Renal cortical epithelial cell (primary cell): ENCODE measurements at regions not wholly inside any gene's neighbourhood (a gene's known extent, or its start where the extent isn't known, plus 50 kb on each side); places are given as distances from the start of the nearest gene placed in this dataset.
"Not testable (repeated sequence)": the region's sequence is repeated elsewhere in the genome, so short reads cannot be mapped to it uniquely, and the experiment has no call there.

Experiments used
- DNase-seq: peaks from one replicate; pipeline ENCODE4 v3.0.0-alpha.2; 2011; ENCODE audit warnings: low read depth

DNA sequence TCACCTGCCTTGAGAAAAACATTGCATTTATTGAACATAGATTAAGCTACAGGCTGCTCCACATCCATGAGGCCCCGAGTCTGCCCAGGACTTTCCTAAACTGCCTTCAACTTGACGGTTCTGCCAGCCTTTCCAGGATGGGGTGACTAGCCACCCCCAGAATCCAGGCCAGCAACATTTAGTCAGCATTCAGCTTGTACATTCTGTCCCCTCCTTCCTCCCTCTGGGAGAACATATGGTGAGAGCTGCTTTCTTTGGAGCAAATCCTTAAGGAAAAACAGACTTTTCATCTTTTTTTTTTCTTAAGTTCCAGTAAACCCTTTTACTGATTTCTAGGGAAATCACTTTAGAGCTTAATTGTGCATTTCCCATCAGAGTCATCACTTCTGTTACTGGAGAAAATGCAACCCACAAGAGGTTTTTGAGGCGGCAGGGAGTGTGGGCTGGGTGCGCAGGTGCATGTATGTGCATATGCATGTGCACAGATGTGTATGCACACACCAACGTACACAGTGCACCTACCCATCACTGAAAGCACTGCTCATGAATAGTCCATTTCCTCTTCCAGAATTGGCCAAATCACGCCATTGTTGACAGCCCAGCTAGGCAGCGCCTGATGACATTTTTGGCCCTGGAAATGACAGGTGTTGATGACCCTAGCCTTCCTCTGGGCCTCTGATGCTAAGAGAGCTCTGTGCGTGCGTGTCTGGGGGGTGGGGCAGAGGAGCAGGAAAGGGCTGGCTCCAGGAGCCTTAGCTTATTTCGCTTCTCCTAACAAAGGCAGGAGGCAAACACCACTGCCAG is 145.6 kb downstream of the HSD17B3 start:
- no peak for DNase-seq

DNA sequence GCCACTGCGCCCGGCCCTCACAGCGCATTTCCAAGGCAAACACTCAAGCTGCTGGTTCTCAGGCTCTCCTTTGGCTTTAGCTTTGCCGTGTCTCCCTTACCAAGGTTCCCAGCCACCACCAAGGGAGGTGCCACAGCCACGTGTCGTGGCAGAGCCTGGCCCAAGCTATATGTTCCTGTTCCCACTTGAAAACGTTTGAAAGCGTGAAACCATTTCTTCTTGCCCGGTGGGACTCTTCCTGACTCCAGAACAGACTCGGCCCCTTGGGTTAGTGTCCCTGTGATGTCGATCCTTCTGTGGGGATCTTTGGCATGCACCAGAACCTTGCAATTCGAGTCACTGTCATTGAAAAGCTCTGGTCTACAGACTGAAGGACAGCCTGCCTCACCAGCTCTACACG is 147.9 kb downstream of the HSD17B3 start:
- no peak for DNase-seq

DNA sequence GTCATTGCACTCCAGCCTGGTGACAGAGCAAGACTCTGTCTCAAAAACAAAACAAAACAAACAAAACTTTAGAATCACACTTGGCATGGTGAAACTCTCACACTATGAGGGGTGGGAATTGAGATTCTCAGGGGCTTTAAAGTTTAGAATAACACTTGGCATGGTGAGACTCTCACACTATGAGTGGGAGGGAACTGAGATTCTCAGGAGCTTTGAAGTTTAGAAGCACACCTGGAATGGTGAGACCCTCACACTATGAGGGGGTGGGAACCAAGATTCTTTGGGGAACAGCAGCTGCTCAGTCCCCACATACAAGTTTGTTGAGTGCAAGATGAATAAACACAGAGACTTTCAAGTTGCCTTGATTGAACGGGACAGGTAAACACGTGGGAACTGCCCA is 149.4 kb downstream of the HSD17B3 start:
- no peak for DNase-seq

DNA sequence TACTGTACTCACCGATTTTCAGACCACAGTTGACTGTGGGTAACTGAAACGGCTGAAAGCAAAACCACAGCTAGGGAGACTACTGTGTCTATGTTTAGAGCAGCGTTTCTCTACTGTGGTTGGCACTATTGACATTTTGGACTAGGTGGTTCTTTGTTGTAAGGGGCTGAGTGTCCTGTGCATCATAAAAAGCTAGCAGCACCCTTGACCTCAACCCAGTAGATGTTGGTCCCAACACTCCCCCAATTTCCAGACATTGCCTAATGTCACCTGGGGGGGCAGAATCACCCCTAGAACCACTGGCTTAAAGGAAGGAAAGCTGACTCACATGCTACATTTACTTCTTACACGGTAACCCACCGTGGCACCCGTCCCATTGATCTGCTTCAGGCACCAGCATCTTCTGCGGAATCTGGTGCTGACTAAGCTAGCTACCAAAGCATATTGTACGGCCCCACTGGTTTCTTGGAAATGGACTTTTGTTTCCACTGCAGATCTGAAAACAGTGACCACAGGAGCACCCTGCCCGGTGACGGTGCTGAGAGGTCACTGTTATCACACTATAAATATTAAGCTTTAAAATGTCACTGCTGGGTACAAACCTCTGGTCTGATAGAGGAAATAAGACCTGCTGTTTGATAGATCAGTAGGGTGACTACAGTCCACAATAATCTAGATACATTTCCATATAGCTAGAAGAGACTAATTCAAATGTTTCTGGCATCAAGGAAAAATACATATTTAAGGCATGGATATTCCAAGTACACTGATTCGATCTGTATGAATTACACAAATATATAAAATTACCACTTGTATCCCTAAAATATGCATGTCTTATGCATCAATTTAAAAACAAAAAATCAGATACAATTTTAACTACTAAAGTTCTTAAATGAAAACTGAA is 151.4 kb downstream of the HSD17B3 start:
- no peak for DNase-seq

DNA sequence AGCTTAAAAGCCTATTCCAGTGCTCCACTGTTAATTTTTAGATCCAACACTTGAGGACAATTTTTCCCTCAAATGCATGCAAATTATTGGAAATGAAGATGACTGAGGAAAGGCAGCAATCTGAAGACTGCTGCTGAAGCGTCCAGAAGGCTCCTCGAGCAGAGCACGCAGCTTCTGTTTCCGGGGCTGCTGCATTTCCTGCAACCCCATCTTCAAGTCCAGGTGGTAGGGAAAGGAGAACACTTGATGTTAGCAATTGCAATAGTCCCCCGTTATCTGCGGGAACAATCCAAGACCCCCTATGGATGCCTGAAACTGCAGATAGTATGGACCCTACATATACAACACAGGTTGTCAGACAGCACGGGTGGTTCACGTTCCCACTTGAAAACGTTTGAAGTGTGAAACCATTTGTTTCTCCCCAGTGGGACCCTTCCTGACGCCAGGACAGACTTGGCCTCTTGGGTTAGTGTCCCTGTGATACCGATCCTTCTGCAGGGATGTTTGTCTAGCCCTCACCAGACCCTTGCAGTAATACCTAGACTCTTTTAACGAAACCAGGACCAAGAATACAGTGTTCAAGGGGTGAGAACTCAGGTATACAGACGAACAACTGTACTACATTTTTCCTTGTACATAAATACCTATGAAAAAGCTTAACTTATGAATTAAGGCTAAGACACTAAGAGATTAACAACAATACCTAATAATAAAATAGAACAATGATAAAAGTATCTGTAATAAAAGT is 152.3 kb downstream of the HSD17B3 start:
- no peak for DNase-seq

DNA sequence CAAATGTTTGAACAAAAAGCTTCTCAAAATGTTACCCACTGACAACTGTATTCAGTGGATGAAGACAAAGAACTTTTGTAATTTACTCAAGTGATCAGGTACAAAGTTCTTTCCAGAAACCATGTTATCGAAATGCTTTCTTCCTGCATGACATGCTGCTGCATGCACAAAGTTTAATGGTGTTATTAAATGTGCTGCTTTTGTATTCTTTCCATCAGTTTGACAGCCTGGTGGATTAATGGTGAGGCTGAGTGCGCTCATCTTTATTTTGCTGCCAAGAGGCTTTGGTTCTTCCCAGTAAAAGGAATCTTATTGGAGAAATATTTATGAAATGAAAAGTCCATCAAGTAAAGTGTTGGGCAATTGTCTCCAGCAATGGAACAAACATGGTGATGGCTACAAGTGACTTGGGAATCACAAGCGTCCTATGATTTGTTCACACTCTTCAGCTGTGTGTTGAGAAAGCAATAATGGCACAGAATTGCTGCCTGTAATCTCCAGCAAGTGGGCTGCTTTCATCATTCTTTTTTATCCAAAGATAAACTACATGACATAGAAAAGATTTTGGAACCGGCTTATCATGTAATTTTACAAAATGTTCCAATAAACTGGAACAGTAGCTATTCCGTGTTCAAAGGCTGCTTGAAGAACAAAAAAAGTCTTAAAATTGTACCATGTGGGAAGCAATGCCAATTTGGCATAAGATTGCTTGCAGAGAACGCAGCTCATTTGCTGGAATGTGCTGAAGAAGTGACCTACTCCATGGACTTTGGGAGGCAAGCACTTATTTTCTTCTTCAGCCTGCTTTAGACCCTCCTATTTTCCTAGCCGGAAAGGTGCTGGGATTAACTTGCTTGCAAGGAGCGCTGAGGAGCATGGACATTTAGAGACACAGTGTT is 153.1 kb downstream of the HSD17B3 start:
- no peak for DNase-seq

DNA sequence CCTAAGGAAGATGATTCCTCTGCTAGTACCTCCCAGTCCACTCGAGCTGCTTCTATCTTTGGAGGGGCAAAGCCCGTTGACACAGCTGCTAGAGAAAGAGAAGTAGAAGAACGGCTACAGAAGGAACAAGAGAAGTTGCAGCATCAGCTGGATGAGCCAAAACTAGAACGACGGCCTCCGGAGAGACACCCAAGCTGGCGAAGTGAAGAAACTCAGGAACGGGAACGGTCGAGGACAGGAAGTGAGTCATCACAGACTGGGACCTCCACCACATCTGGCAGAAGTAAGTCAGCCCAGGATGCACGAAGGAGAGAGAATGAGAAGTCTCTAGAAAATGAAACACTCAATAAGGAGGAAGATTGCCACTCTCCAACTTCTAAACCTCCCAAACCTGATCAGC is 154.9 kb downstream of the HSD17B3 start:
- not testable (repeated sequence) for DNase-seq

DNA sequence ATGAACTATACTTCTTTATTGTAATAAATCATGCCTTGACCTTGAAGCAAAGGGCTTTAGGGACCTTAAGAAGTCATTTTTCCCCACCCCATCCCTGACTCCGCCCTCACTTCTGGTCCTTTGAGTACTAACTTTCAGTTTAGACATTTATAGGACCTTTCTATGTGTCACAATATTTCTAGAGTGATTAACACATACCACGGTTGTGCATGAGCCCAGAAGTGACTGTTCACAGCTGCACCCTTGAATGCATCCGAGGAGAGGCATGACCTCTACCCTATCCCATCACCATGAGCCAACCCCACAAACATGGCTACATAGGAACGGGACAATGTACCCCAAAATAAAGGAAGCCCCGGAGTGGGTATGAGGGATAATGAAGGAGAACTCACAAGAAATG is 160.3 kb downstream of the HSD17B3 start:
- DNase-seq, result peak; percentile 18

DNA sequence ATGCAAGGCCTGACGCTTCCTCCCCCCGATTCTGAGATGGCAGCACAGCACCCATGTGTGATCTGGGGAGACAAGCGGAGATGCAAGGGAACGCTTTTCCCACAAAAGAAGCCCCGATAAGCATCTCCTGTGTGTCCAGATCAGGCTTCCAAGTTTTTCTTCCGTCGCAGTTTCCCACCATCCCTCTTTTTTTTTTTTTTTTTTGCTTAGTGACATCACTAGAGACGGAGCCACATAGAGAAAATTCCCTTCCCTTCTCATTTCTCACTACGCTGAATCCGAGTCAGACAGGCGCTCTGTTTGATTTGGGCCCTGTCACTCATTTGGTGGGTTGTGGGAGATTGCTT is 160.9 kb downstream of the HSD17B3 start:
- no peak for DNase-seq

DNA sequence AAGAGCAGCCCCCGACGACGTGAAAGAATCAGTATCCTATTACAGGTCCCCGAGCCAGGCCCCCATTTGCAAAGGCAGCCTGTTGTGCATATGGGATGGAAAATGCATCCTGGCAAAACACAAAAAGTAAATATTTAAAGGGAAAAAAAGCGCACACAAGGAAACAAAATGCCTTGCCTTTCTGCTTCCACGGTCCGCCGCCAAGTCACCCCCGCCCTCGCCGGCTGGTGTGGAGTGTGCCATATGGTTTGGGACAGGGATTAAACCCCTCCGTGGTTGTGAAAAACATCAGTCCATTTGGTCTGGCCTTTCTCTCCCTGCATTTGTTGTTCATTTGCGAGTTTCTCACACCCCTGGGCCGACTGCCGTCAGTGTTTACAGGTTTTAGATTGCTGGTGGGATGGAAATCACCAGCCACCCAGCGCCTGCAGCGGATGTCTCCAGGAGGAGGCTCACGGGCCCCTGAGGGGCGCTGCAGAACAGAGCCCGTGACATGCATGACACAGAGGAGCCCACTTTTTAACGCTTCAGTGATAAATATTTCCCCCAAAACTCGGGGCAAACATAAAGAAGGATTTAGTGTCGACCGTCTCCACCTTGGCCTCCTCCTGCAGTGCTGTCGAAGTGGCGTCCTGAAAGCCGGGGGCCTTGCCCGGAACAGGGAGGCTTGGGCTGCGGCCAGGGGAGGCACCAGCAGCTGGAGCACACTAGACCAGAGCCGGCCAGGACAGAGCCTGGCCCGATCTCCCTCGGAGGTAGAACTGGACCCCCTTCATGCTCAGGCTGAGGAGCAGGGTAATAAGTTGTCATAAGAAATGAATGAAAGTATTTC is 161.5 kb downstream of the HSD17B3 start:
- DNase-seq, result no peak

DNA sequence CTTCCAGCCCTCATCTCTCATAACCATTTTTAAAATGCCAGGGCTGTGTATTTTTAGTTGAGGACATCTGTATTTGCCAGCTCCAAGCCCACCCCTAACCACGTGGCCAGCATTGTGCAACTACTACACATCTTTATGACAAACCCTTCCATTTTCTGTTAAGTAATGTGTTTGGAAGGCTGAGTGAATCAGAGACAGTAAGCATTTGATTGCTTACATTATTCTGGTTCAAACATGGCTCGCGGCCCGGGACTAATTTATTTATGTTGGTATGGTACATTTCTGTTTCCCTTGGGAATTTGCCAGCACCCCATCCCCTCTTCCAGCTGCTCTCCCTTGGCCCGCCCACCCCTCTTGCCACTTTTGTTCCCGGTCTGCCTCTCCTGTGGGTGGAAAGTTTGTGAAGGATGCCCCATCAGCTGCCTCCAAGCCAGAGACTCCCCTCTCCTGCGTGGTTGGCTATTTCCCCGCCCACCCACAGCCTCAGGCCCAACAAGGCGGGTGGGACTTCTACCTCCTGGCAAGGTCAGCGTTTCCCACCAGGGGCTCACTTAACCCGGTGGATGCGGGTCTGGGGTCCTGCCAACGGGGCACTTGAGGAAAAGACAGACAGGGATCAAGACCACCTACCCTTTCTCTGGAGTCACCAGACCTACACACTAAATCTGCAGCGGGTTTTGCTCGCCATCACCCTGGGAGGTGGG is 162.2 kb downstream of the HSD17B3 start:
- peak; percentile 49 for DNase-seq

DNA sequence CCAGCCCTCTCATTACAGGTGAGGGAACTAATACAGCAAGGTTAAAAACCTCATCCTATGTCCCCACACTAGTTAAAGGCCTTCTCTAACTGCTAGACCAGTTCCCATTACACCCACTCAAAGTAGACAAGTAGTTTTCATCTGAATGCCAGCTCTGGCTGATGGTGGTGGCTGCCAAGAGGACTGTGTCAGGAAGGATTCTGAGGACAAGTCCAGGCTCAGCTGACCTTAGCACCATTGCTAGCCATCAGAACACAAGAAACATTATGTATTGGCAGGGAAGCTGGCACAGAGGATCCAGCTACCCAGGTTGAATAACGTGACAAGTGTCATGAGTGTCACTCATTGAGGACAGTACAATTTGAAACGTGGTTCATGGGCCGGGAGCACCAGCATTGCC is 163.4 kb downstream of the HSD17B3 start:
- DNase-seq, result no peak

DNA sequence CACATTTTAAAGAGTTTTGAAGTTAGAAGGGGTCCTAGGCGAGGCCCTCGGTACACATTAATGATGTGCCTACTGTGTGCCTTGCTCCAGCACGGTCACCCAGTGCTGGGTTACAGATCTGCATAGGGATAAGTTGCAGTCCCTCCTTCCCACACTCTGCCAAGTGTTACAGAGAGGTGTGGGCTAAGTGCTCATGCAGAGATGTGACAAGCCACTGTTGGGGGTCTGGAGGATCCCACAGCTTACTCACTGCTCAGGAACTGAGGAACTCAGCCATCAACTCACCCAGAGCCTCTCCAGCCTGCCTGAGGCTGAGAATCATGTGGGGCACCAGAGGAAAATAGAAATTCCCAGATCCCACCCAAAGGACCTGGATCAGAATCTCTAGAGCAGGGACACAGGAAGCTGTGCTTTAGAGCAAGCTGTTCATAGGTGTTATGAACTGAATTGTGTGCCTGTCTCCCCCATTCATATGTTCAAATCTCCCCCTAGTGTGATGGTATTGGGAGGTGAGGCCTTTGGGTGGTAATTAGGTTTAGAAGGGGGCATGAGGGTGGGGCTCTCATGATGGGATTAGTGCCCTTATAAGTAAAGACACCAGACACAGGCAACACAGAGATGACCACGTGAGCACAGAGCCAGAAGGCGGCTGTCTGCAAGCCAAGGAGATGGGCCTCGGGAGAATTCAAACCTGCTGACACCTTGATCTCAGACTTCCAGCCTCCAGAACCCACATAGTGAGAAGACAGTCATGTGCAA is 164.1 kb downstream of the HSD17B3 start:
- DNase-seq, result peak; percentile 16

DNA sequence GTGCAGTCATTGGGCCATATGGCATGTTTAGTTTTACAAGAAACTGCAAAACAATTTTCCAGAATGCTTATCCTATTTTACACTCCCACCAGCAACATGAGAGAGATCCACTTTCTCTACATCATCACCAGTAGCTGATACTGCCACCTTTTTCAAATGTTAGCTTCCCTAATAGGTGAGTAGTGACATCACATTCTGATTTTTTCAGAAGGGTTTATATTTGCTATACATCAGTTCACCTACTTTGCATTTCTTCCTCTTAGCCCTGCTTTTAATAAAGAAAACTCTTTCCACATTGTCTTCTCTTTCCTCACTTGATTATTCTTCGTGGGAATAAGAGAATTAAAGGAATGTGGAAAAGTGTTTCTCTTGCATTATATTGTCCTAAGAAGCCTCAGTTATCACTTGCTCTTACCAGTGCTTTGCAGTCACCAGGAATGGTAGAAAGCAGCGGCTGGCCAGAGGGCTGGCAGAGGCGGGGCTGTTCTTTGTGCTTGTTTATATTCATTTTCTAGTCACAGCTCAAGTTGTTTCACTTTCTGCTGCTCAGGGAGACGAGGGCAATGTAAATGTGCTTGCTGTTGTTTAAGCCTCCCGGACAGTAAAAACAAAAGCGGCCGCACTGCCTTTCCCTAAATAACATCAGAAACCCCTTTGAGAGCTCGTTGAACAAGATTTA is 164.8 kb downstream of the HSD17B3 start:
- DNase-seq, result peak; percentile 73

DNA sequence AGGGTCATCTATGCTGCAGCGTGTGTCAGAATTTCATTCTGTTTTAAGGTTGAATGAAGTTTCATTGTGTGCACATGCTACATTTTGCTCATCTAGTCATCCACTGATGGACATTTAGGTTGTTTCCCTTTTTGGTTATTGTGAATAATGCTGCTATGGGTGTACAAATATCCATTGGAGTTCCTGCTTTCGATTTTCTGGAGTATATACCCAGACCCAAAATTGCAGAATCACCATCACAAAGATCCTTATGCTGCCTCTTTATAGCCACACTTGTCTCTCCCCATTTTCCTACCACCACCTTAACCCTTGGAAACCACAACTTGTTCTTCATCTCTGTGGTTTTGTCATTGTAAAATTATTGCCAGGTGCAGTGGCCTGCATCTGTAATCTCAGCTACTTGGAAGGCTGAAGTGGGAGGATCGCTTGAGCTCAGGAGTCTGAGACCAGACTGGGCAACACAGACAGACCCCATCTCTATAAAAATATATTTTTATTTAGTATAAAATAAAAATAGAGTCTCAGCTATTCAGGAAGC is 166.2 kb downstream of the HSD17B3 start:
- no peak for DNase-seq

DNA sequence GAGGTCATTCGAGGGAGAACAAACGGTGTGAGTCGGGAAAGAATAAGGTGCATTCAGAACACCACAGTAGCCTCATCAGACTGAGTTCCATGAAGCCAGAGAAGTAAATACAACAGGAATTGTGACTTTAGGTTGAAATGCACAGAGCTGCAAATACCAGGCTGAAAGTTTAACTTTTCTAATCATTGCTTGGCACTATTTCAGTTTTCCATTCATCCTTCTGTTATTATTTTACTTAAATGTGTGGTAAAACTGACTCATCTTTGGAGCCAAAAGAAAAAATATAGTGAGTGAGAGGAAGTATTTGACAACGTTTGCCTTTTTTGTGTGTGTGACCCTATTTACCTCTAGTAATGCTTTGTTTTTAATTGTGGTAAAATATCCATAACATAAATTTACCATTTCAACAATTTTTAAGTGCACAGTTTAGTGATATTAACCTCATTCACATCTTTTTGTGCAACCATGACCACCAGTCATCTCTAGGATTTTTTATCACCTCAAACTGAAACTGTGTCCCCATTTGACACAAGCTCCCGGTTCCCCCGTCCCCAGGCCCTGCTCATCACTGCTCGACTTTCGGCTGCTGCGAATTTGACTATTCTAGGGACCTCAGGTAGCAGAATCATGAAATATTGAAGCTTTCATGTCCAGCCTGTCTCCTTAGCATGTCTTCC is 166.8 kb downstream of the HSD17B3 start:
- no peak for DNase-seq

DNA sequence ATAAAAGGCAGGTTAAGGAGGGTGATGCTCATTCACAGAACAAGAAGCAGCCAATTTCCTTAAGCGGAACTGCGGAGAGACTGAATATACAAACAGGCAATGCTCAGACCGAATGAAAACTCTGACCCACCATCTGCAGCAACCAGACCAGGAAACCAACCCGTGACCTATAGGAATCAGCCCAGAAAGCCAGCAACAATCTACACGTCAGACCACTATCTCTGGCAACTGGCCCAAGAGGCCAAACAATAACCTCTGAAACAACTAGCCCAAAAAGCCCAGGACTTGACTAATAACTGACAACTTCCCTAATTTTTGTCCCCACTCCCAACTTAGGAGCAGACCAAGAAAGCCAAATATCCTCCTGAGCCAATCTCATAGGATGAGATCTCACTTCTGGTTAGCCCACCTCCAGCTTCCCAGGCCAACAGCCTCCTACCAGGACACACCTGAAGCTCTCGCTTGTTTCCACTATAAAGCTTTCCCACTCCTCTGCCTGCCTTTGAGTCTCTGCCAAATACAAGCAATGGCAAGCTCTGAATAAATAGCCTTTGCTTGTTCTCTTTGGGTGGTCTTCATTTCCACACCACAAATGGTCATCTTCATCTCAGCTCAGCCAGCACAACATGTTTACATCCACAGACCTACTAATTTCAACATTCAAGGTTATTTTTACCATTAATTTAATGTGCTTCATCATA is 168.5 kb downstream of the HSD17B3 start:
- DNase-seq, result no peak
